Fibroblast of skin of right quadriceps (primary cell): ENCODE measurements at regions not wholly inside any gene's neighbourhood (a gene's known extent, or its start where the extent isn't known, plus 50 kb on each side); places are given as distances from the start of the nearest gene placed in this dataset.

Experiments used
- DNase-seq: peaks from one replicate; pipeline ENCODE4 v3.0.0-alpha.2; 2013

DNA sequence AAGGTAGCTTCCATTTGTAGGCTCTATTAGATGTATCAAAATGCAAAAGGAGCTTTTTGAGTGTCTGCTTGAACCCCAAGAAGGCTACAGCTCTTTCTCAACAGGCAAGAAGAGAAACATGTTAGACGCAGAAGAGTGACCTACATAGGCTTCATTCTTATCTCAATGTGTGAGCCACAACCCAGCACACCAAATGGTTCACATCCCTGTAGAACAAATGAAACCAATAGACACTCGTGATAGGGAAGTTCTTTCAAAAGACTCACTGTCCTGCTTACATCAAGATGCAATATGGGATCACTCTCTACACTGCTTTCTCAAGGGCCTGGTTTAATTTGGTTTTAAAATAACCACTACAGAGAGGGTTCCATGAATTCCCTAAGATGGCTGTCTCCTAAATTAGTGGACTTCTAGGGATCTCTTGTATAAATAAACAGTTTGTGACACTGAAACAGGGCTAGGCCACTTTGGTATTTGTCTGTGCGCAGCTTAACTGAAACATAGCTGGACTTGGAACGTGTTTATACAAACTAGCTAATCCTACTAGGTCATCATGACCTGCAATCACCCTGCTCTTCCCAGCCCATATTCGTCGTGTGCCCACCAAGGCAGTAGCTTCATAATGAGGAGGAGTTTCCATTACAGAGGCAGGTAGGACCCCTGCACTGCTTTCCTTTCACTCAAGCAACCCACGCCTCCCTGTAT is 225.4 kb upstream of the PREP start:
- no peak for DNase-seq

DNA sequence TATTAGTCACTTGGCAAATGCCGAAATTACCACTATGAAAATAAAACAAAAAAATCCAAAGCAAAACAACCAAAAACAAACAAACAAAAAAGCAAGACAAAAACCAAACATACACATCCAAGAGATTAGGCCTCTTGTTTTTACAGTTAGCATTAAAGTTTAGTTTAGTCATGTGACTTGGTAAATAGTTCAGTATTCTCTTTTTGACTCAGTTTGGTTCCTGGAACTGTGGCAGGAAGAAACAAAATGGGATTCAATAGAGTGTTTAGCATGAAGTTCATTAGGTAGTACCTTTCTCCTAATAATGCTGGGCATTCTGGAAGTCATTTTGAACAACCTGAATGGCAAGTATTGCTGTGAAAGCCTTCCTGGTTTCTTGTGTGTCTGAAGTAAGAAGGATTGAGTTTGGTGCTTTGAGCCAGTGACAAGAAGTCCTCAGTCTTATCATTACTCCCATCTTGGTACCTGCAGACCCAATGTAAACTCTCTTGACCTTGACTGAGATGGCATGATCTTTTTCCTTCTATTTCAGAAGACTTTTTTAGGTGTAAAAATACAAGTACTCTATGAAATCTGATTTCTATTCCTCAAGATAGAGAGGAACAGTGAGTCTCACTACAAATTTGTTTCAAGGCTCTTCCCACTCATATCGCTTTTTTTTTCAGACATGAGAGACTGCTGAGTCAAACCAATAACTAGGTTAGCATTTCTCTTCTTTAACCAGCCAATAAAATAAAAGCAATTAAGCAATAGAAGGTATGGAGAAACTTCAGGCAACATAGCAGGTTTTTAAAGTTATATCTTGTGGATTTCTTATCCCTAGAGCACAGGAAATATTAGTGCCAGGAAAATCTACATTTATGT is 223.6 kb upstream of the PREP start:
- DNase-seq: no peak

- no peak for DNase-seq
Measured at GRCh38 chr6:105624021-105624420, 221.1 kb upstream of the PREP start.

- no peak for DNase-seq
Measured at GRCh38 chr6:105622226-105622625, 219.3 kb upstream of the PREP start.

GRCh38 chr6:105621564-105622175 is 218.8 kb upstream of the PREP start:
- no peak for DNase-seq

DNA sequence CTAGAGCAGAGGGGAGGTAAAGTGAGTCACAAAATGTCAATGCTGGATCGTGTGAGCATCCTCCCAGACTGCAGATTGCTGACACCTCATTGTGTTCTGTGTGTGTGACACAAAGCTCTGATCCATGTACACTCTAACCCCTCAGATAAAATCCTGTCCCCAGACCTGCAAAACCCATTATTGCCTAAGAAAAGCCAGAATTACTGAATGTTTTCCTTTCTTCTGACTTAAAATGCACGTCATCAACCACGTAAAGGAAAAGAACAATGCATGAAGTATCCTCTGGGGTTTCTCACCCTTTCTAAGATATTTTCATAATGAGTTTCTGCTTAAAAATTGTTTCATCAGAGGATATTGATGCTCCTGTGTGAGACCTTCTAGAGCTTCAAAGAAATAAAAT is 218.0 kb upstream of the PREP start:
- DNase-seq: no peak

- DNase-seq: no peak
Measured at GRCh38 chr6:105619971-105620741, 217.3 kb upstream of the PREP start.

DNA sequence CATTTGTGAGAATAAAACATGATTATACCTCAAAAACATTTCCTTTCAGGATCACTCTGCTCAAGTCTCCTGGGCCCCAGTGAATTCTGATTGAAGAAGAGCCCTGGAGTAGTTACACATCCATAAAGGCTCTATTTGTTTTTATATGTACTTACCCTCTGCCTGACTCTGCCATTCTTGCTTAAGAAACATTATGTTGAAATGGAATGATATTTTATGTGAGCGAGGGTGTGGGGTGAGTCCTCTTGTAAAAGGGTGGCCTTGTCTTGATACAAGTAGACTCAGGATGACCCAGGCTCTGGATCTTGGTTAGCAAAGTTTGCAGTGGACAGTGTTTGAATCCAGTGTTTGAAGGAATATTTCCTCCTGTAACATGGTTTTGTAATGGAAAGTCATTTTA is 215.4 kb upstream of the PREP start:
- DNase-seq: no peak

DNA sequence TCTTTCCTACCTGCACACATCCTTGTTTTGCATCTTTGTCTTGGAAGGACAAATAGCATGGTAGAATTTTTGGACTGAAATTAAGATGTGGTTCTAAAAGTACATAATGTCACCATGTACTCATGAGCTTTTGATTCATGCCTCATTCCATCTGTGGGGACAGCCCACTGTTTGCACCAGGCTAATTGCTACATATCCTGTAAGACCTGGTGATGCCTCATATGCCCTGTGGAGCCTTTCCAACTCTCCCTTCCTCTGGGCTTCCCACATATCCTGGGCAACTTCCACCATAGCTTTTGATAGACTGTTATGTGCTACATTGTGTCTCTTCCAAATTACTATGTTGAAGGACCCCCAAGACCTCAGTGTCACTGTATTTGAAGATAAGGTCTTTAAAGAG is 213.6 kb upstream of the PREP start:
- DNase-seq: no peak

GRCh38 chr6:105611606-105612005 is 208.7 kb upstream of the PREP start:
- DNase-seq: no peak

- DNase-seq: peak; percentile 42
Measured at GRCh38 chr6:105609375-105609991, 206.6 kb upstream of the PREP start.

GRCh38 chr6:105608711-105609374 is 206.0 kb upstream of the PREP start:
- peak; percentile 98 for DNase-seq

- no peak for DNase-seq
Measured at GRCh38 chr6:105607636-105608621, 205.0 kb upstream of the PREP start.

GRCh38 chr6:105606831-105607463 is 204.1 kb upstream of the PREP start:
- DNase-seq: no peak

DNA sequence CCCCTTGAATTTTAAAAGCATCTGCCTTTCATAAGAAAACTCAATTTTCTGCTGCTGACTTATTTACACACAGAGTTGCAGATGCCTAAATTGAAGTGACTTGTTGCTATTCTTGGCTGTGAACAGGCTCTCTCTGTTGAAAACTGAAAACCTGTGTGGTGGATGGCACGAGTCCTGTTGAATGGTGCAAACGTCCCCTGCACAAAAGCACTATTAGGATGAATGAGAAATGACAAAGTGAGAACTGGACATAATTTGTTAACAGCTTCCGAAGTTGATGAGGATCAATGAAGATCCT is 201.7 kb upstream of the PREP start:
- no peak for DNase-seq

DNA sequence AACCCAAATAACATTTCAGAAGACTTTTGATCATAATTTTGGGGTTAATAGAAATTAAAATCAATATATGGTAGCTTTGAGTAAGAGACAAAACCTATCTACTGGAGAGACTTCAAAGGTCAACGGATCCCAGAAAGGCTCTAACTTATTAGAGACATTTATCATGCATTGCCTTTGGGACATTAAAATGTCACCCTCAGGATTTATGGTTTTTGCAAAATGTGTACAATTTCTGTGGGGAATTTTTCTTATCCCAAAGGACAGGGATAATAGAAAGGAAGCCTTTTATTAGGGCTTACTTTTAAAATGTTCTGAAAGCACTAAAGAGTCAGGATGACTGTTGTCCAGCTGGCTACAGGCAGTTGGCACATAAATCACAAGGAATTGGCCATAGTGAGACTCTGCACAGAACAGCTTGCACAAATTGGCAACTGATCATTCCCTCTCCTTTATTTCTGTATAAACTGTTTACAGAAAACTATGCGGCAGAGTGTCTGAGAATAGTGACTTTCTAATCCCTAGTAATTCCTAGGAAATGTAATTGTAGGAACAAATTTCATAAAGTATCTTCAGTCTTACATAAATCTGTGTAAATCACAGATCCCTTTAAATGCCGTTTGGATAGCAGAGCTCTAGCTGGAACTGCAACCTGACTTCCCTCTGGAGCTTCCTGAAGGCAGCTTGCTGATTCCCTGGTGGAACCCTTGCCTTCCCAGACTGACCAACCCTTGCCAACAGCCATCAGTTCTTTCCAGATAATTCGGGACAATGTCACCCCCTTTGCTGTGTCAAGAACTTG is 201.1 kb upstream of the PREP start:
- DNase-seq: peak; percentile 69

DNA sequence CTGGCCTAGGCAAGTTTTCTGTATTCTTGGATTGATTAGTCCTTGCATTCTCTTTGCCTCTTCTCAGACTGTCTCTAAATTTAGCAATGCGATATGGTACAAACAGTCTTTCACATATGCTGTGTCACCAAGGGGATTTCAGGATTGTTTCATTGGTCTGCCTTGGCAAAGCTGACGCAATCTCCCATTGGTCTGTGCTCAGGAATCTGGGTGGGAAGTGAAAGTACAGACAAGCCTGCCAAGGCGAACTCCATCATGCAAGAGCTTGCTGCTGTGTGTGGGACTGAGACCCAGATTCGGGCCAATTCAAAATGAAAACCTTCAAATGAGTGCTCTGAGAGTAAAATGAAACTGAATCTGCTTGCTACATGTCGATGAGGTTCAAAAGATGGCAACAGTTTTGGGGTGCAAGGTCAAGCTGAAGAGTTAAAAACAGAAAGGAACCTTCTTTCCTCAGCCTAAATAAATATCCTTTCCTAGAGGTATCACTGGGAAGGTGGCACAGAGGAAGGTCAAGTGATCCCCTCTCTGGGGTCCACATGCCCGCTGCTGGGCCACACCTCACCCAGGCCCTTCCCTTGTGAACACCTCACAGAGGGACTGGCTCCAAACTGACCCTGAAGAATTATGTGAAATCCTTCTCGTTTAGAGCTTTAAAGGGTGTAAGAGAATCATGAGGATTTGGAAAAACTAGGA is 198.8 kb upstream of the PREP start:
- DNase-seq: peak; percentile 95

GRCh38 chr6:105600336-105601260 is 197.7 kb upstream of the PREP start:
- peak; percentile 45 for DNase-seq
